ENCODE measurements at regions not wholly inside any gene's neighbourhood (a gene's known extent, or its start where the extent isn't known, plus 50 kb on each side); places are given as distances from the start of the nearest gene placed in this dataset.
"Not testable (repeated sequence)": the region's sequence is repeated elsewhere in the genome, so short reads cannot be mapped to it uniquely, and the experiment has no call there.

DNA sequence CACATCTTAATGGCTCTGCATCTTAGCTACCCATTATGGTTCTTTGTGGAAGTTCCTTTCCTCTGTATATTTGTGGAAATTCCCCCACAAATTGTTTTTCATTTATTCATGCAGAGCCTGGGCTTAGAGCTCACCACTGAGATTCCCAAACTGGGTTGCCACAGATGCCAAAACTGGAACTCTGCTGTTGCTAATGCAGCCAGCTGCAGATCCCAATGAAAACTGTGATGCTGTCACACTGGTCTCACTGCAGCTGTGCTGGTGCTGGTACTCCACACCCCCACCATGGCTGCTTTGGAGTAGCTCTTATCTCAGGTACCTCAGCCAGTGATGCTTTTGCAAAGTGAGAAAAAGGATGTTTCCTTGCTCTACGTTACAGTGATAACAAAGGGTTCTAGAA is 87.7 kb downstream of the DCK start:
- no peak for DNase-seq

DNA sequence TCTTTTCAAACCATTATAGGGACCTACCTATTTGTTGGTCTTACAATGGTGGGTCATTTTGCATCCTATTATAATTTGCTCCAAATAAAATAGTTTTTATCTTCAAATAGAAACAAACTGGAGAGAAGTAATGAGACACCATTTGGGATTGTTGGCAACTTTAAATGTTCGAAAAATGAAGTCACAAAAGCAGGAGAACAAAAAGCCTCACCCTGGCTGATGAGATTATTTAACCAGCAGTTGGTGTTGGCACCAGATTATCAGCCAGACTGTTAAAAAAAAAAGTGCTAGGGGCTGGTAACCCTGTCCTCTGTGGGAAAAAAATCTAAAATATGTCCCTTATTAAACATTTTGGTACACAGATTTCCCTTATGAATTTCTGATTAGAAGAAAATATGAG is 100.3 kb downstream of the DCK start:
- DNase-seq: no peak

DNA sequence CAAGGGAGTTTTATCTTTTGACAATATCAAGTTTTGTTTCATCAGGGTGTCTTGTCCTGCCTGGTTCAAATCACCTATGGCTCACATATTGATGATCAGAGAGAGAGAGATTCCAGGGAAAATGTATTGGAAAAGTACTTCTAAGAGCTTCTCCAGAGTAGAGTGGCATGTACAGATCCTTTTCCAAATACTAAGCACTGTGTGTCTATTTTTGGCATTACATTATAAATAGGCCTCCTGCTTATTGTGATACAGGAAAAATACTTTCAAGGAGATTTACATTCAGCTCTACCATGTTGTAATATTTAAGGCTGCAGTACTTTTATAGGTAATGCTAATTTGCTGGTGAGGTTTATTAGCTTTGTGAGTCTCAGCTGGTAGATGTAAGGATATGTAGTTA is 100.8 kb downstream of the DCK start:
- no peak for DNase-seq

DNA sequence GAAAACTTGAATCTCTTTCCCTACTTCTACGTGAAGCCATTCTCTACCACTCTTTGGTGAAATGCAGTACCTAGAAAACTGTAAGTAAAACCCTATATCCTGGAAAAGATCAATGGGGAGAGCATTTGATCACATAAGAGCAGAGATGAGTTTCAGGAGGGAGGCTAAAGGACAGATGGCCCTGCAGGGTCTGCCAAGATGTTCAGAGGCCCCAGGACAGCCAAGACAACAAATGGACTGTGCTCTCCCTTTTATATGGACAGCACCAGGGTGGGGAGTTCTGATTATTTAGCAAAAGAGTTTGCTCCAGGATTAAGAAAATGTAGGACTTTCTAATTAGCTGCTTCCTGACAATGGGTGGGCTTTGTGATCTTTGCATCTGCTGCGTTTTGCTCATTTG is 101.7 kb downstream of the DCK start:
- no peak for DNase-seq

DNA sequence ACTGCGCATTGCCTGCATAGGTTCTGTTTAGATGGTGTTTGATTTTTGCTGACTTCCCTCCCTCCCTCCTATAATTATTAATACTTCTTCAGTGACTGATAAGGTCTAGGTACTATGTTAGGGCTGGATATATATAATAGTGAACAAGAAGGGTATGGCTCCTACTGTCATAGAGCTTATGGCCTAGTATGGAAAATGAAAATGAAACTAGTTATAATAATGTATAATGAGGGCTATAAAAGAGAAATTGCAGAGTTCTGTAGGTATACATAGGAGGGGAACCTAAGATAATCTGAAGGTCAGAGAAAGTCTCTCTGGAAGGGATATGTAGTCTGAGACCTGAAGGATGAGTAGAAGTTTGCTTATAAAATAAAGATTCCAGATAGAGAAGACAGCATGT is 102.1 kb downstream of the DCK start:
- DNase-seq: no peak

DNA sequence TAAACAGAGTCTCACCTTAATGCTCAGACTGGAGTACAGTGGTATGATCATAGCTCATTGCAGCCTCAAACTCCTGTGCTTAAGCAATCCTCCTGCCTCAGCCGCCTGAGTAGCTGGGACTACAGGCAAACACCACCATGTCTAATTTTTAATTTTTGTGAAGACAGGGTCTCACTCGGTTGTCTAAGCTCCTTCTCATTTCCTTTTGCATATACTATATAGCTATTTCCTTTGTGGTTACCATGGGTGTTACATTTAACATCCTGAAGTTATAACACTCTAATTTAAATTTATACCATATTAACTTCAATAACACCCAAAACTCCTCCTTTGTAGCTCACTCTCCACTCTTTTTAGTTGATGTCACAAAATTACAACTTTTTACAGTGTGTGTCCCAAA is 114.3 kb downstream of the DCK start:
- no peak for DNase-seq

DNA sequence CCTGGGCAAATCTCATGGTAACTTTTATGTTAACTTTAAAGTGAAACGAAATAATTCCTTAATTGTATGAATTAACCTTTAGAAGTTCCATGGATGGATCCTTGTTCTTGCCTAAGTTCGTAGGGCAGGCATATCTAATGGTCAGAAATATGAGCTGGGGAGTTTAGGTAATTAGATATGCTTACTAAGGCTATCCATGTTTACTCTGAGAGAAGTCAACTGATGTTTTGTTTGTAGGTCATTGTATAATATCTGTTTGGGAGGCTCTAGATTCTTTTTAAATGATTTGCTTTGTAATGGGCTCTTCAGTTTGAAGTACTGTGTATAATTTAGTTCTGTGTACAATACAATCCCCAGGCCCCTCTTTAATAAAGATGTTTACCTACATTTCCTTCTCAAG is 117.0 kb downstream of the DCK start:
- DNase-seq: no peak

DNA sequence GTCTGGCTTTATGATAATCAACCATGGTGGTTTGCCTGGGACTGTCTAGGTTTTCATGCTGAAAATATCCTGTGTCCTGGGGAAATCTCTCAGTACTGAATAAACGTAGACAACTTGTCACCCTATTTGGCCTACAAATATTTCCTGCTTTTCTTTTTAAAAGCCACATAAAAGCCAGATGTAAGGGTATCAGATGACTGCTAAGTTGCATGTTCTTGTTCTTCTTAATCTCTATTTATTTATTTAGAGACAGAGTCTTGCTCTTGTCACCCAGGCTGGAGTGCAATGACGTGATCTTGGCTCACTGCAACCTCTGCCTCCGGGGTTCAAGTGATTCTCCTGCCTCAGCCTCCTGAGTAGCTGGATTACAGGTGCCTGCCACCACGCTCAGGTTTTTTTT is 117.7 kb downstream of the DCK start:
- DNase-seq: not testable (repeated sequence)

DNA sequence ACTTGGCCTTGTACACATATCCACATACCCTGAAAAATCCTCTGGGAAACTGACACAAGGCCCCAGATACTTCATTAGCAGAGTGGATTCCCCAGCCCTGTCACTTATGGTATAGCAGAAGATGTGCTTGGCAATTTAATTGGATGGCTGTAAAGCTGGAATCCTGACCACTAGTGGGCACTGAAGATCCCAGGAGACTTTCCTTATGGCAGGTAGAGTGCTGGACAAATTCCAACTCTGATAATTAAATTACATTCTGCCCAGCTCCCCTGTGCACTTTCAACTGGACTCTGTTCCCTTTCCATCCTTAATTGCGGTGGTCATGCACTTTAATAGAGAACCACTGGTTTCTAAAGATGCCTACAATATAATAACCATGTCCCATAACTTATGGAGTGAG is 119.8 kb downstream of the DCK start:
- DNase-seq: no peak

DNA sequence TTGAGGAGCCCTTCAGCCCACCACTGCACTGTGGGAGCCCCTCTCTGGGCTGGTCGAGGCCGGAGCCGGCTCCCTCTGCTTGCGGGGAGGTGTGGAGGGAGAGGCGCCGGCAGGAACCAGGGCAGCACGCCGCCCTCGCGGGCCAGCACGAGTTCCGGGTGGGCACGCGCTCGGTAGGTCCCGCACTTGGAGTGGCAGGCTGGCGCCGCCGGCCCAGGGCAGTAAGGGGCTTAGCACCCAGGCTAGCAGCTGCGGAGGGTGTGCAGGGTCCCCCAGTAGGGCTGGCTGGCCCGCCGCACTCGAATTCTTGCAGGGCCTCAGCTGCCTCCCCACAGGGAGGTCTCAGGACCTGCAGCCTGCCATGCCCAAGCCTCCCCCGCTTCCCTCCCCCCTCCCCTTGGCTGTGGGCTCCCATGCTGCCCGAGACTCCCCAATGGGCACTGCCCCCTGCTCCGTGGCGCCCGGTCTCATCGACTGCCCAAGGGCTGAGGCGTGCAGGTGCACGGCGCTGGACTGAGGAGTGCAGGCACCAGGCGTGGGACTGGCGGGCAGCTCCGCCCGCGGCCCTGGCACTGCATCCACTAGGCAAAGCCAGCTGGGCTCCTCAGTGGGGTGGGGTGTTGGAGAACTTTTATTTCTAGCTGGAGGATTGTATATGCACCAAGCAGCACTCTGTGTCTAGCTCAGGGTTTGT is 127.5 kb downstream of the DCK start:
- DNase-seq: no peak

DNA sequence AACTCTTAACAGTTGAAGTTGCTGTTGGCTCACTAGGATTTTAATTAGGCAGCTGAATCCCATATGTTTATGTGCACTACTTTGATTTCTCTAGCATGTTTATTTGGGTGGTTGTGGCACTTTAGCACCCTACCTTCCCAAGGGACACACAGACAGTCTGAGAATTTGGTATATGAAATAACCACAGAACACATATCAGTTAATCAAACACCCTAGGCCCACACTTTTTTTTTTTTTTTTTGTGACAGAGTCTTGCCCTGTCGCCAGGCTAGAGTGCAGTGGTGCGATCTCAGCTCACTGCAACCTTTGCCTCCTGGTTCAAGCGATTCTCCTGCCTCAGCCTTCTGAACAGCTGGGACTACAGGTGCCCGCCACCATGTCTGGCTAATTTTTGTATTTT is 130.5 kb downstream of the DCK start:
- no peak for DNase-seq

DNA sequence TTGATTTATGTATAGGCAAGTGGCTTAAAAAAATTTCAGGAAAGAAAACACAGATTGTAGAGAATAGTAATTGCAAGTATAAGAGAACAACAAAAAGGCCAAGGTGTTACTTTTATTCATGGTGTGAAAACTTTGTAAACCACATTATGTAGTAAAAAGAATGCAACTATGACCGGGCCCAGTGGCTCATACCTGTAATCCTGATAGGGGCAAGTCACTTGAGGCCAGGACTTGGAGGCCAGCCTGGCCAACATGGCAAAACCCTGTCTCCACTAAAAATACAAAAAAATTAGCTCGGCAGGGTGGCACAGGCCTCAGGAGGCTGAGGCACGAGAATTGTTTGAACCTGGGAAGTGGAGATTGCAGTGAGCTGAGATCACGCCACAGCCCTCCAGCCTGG is 131.7 kb downstream of the DCK start:
- DNase-seq: no peak

DNA sequence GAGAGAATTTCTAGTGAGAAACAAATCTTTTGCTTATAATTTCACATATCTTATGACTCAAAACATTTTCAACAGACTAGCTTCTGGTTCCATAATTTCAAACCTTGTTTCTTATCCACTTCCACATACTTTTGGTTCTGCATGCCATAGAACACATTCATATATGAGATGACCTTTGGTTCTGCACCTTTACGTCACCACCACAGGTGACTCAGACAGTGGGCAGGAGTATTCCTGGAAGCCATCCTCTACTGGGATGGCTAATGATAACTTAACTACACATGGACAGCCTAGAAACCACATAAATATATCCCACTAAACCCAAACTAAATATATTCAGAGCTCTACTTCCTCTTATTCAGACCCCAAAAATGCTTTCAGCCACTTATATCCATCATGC is 133.3 kb downstream of the DCK start:
- DNase-seq: no peak

DNA sequence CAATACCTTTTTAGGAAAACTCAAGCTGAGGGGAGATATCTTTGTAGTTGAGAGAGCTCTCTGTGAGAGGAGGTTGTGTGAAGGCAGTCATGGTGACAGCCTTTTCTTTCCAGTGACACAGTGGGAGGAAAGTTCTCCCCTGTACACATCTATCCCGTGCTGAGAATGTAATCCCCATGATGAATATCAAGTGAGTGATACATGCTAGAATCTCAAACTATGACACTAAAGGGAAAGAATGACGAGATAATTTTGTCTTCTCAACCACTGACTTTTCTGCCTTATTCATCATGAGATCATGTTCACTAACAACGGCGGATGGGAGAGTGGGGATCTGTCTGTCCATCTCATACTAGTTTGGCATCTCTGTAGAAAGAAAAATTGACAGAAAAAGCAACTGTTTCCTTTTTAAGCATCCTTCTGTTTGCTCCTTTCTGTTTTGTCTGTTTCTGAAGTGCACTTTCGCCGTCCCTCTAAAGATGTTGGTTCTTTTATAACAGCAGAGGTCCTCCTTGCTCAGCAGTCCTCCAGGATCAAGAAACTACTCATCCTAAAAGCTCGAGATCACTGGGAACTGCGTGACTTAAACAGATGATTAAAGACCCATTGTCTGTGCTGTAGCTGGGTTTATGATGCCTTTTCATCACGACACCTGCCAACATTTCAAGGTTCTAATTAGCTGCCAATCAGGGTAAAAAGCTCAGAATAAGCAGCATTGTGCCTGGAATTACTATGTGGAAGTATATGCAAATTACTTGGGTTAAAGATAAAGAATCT is 137.6 kb downstream of the DCK start:
- DNase-seq: no peak

DNA sequence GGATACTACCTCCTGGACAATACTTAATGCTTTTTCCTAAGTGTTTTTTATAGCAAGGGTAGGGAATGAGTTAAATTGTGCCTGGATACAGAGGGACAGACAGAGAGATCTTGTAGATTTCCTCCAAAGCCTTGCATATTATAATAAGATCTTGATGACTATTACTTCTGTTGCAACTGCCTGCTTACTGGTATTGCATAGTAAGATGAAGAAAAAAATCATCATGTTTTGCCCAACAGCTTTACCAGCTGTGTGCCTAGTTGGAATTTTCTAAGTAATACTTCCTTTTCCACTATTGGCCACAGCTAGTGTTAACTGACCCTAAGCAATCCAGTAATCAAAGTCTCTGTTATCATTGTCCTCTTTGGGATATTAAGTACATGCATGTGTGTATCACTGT is 139.0 kb downstream of the DCK start:
- no peak for DNase-seq

DNA sequence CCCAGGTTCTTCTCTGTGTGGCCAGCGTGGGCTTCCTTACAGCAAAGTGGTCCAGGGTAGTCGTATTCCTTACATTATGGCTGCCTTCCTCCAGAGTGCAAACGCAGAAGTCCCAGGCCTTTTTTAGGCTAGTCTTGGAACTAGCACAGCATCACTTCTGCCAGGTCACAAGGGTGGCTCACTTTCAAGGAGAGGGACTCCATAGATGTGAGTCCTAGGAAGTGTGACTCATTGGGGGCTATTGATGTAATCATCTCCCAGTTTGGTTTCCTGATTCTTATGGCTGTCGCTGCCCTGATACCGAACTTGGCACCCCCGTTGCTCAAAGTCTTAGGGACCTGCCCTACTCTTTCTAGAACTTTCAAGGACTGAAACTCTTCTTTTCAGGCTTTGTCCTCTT is 140.0 kb downstream of the DCK start:
- DNase-seq: no peak

DNA sequence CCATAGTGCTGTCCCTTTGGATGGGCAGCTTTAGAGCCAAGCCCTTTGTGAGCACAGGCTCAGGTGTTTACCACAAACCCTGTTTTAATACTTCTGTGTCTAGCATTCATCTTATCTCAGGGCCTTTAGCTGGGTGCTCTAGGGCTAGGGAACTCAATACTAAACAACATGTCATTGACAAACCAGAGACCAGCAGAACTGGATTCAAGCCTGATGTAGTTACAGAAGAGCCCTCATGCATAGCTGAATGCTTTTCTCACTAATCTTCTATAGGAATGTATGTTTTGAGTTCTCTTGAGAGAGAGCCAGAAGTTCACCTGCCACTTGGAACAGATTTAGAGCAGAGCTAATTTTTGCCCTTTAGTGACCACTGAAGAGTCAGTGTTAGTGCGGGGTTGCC is 142.6 kb downstream of the DCK start:
- no peak for DNase-seq

DNA sequence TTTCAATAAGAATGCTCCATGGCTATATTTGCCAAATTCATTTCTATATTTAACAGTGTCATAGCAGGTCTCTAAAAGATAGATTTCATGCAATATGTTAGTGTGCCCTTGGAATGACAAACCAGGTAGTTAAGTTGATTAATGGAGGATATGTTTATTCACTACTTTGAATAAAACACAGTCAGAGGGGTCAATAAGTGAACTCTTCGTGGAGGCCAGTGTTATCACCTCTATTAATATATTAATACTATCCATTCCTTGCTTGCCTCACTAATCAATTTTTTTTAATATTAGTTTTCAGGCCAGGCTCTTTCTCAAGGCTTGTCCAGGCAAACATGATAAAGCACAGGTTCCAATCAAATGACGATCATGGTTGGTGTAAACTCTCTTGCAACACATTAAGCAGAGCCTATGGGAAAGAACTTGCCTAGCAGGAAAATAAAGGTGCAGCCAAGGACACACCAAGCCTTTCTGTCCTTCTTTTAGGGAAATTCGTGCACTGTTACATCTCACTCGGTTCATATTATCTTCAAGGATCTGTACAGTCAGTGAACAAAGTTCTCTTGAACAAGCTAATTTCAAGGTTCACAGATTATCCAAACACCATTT is 144.7 kb downstream of the DCK start:
- DNase-seq: no peak

DNA sequence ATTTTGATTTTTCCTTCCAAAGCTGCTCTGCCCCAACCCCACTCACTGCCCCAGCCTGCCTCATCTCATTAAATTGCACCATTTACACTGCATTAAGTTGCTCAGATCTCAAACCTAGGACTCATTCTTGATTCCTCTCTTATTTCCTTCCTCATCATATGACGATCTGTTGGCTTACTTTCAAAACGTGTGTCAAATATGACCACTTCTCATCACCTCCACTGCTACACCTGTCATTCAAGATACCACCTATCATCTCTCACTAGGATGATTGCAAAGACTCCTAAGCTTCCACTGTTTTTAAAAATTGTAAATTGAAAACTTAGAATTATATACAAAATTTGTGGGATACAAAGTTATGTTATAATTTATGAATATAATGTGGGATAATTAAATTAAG is 147.1 kb downstream of the DCK start:
- DNase-seq: no peak

DNA sequence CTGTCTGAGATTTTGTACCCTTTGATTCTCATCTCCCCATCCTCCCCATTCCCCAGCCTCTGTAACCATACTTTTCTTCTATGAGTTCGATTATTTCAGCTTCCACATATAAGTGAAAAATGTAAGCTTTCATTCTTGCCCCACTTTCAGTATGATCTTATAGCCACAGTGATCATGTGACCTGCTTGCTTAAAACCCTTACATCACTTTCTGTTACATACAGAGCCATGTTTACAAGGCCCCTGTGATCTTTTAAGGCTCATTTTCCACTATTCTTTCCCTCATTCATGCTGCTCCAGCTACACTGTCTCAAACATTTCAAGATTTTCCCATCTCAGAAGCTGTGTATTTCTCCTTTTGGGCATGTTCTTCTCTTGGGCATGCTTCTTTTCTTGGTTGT is 147.7 kb downstream of the DCK start:
- no peak for DNase-seq

DNA sequence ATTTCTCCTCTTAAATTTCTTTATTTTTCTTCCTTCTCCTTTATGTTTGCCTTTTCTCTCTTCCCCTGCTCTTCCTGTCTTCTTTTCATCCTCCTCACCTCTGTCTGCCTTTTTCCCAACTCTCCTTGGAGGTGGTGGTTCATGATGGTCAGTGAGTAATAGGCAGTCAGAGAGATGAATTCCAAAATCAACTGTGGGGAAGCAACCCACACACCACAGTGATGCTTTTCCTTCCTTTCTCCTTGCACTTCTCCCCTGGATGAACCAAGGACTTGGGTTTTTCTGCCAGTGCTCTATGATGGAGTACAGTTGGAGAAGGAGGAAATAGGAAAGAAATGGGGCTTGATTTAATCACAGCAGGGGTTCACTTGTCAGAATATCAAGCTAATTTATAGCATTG is 153.8 kb downstream of the DCK start:
- no peak for DNase-seq

DNA sequence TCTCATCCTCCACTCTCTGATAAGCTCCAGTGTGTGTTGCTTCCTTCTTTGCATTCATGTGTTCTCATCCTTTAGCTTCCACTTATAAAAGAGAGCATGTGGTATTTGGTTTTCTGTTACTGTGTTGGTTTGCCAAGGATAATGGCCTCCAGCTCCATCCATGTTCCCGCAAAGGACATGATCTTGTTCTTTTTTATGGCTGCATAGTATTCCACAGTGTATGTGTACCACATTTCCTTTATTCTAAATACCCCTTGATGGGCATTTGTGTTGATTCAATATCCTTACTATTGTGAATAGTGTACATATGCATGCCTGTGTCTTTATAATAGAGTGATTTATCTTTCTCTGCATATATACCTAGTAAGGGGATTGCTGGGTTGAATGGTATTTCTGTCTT is 155.1 kb downstream of the DCK start:
- no peak for DNase-seq

DNA sequence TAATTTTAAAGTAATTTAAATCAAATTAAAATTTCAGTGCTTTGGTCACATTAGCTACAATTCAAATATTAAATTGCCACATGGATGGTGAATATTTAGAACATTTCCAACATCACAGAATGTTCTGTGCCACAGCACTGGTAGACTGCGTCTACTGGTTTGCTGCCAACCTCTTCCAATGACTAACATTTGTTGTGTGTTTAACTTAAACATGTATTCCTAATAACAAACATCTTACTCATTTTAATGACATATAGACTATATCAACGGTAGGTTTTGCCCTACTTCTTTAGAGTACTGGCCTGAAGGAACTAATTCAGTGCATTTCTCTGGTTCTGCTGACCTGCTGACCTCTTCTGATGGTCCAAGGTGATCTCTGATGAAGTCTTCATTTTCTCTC is 157.6 kb downstream of the DCK start:
- no peak for DNase-seq

DNA sequence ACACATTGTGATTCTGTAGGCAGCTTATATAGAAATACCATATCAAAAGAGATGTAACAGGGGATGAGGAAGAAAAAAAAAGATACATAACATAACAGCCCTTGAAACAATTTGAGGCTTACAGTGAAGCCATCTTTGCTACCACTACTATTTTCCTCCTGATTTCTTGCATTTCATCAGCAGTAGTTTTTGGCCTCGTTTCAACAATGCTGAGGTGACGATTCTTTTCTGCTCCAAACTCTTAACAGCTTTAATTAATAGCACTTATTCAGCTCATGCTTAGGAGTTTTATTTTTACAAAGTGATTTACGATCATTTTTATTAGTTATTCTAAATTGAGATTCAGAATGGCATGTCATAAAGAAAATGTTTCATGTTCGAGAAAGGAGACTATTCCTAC is 163.2 kb downstream of the DCK start:
- DNase-seq: no peak

DNA sequence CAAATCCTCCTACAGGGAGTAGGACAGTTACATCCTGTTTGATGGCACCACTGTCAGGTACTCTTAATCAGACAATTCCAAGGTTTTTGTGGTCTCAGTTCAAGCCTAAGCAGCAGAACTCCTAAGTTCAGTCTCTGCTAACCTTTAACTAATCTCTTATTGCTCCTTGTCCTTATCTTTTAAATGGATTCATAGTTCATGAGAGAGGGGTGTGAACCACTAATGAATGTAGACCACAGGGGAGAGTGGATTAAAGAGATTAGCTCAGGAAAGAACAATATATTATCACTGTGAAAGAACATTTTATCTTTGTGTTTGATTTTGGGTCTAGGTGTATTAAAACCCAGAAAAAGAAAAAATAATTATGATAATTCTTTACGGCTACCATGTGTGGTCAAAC is 168.9 kb downstream of the DCK start:
- DNase-seq: no peak
